IMR-90 (cell line): ENCODE measurements at regions not wholly inside any gene's neighbourhood (a gene's known extent, or its start where the extent isn't known, plus 50 kb on each side); places are given as distances from the start of the nearest gene placed in this dataset.
A peak's percentile ranks its signal among the peaks of the same experiment; 100 is the strongest.

Source experiments
- ATAC-seq: fragments of 200-7000 bp; cut with Tn5 transposase; 2 replicates; pipeline ENCODE4 v1.9.1; 2020; ENCODE audit warnings: low read depth, mild to moderate bottlenecking, moderate library complexity
- BruUV-seq: library from RNA; stranded (reverse); fragments of 400-500 nt; replicated peaks from 2 replicates; lab custom pipeline; 2021; lab: Mats Ljungman, UMichigan
- CTCF ChIA-PET: fragments of 300-600 bp; formaldehyde crosslinking; extraction: SDS; loops from one replicate; lab custom pipeline; 2021; ENCODE audit warnings: antibody characterized with exemption; lab: Yijun Ruan, JAX
- POLR2A ChIA-PET: fragments of 300-600 bp; sonication (Branson Sonifier 250); formaldehyde crosslinking; loops from one replicate; lab custom pipeline; 2022; ENCODE audit warnings: antibody characterized with exemption; ENCODE audit not compliant: unreplicated experiment; lab: Charles Lee
- DNase-seq: peaks from one replicate; pipeline ENCODE4 v3.0.0; 2013
- H2AFZ ChIP-seq: replicated peaks from 2 replicates; pipeline ENCODE3; 2013; ENCODE audit warnings: low read length, mild to moderate bottlenecking; ENCODE audit not compliant: poor library complexity
- H2AK5ac ChIP-seq: 2 replicates; pipeline ENCODE4 v1.6.1; 2013; ENCODE audit warnings: low read depth, low read length, inconsistent platforms
- H2AK9ac ChIP-seq: replicated peaks from 2 replicates; pipeline ENCODE3; 2013; ENCODE audit warnings: mild to moderate bottlenecking, low read depth, low read length, moderate library complexity; ENCODE audit not compliant: poor library complexity
- H2BK120ac ChIP-seq: 2 replicates; pipeline ENCODE4 v1.6.1; 2013; ENCODE audit warnings: low read depth, low read length, inconsistent platforms
- H2BK15ac ChIP-seq: 3 replicates; pipeline ENCODE4 v1.6.1; 2013; ENCODE audit warnings: low read depth, low read length, inconsistent platforms
- H2BK20ac ChIP-seq: 2 replicates; pipeline ENCODE4 v1.6.1; 2013; ENCODE audit warnings: low read depth, mild to moderate bottlenecking, inconsistent platforms, low read length, moderate library complexity
- H2BK5ac ChIP-seq: 2 replicates; pipeline ENCODE4 v1.6.1; 2013; ENCODE audit warnings: mild to moderate bottlenecking, low read depth, low read length, inconsistent platforms; ENCODE audit not compliant: poor library complexity, severe bottlenecking
- H3K14ac ChIP-seq: replicated peaks from 2 replicates; pipeline ENCODE4 v1.6.1; 2013; ENCODE audit warnings: low read depth, low read length, inconsistent platforms
- H3K18ac ChIP-seq: 2 replicates; pipeline ENCODE4 v1.6.1; 2013; ENCODE audit warnings: low read depth, low read length, control low read depth
- H3K23ac ChIP-seq: 2 replicates; pipeline ENCODE4 v1.6.1; 2013; ENCODE audit warnings: low read depth, low read length, inconsistent platforms
- H3K27ac ChIP-seq: 2 replicates; pipeline ENCODE4 v1.5.1; 2013; ENCODE audit warnings: mild to moderate bottlenecking, control low read depth, low read length; ENCODE audit not compliant: insufficient read depth
- H3K27me3 ChIP-seq: 2 replicates; pipeline ENCODE4 v1.6.1; 2013; ENCODE audit warnings: low read length; ENCODE audit not compliant: control insufficient read depth, insufficient read depth
- H3K36me3 ChIP-seq: 2 replicates; pipeline ENCODE4 v1.6.1; 2013; ENCODE audit warnings: low read length, mixed read lengths; ENCODE audit not compliant: control insufficient read depth, insufficient read depth
- H3K4ac ChIP-seq: 2 replicates; pipeline ENCODE4 v1.6.1; 2013; ENCODE audit warnings: low read depth, low read length, inconsistent platforms
- H3K4me1 ChIP-seq: 2 replicates; pipeline ENCODE4 v1.6.1; 2013; ENCODE audit warnings: low read length, mixed read lengths; ENCODE audit not compliant: control insufficient read depth, insufficient read depth
- H3K4me2 ChIP-seq: 2 replicates; pipeline ENCODE4 v1.6.1; 2013; ENCODE audit warnings: low read depth, mild to moderate bottlenecking, control low read depth, low read length, moderate library complexity
- H3K4me3 ChIP-seq: 2 replicates; pipeline ENCODE4 v1.5.1; 2013; ENCODE audit warnings: low read depth, mild to moderate bottlenecking, control low read depth, low read length, moderate library complexity; ENCODE audit not compliant: insufficient read depth
- H3K56ac ChIP-seq: 2 replicates; pipeline ENCODE4 v1.6.1; 2013; ENCODE audit warnings: low read length, inconsistent platforms; ENCODE audit not compliant: insufficient read depth; ENCODE audit errors: extremely low read depth
- H3K79me1 ChIP-seq, 2 experiments: 2 replicates each; pipeline ENCODE4 v1.6.1; 2013; ENCODE audit warnings: low read length in 2 of 2, inconsistent platforms in 1 of 2, low read depth in 1 of 2
- H3K9ac ChIP-seq: 2 replicates; pipeline ENCODE4 v1.6.1; 2013; ENCODE audit warnings: low read depth, low read length, control low read depth
- H3K9me1 ChIP-seq: 2 replicates; pipeline ENCODE4 v1.6.1; 2013; ENCODE audit warnings: low read length, inconsistent platforms; ENCODE audit not compliant: insufficient read depth
- H3K9me3 ChIP-seq: 2 replicates; pipeline ENCODE4 v1.6.1; 2013; ENCODE audit warnings: low read length; ENCODE audit not compliant: control insufficient read depth, insufficient read depth
- H4K20me1 ChIP-seq: 2 replicates; pipeline ENCODE4 v1.6.1; 2013; ENCODE audit warnings: low read length, inconsistent platforms; ENCODE audit not compliant: insufficient read depth
- H4K5ac ChIP-seq: 2 replicates; pipeline ENCODE4 v1.6.1; 2013; ENCODE audit warnings: mild to moderate bottlenecking, low read depth, low read length, control low read depth
- H4K8ac ChIP-seq, 2 experiments: 2 replicates each; pipeline ENCODE4 v1.6.1; 2013; ENCODE audit warnings: low read depth in 2 of 2, low read length in 2 of 2, control low read depth in 1 of 2, inconsistent platforms in 1 of 2
- H4K91ac ChIP-seq: 2 replicates; pipeline ENCODE4 v1.6.1; 2013; ENCODE audit warnings: low read depth, low read length, inconsistent platforms; ENCODE audit not compliant: insufficient read depth
- BHLHE40 ChIP-seq: fragments of 150-350 bp; IDR thresholded peaks from 2 replicates; pipeline ENCODE4 v1.6.1; 2016; ENCODE audit warnings: mild to moderate bottlenecking, low read depth, low read length
- CEBPB ChIP-seq: IDR thresholded peaks from 2 replicates; pipeline ENCODE4 v1.6.1; 2012; ENCODE audit warnings: low read depth, low read length, improper control_type of control experiment
- CHD1 ChIP-seq: IDR thresholded peaks from 2 replicates; pipeline ENCODE4 v1.6.1; 2012; ENCODE audit warnings: low read depth, low read length, improper control_type of control experiment
- FOS ChIP-seq: fragments of 150-350 bp; IDR thresholded peaks from 2 replicates; pipeline ENCODE4 v1.6.1; 2016; ENCODE audit warnings: low read depth, low read length
- MAFK ChIP-seq: IDR thresholded peaks from 2 replicates; pipeline ENCODE4 v1.6.1; 2012; ENCODE audit warnings: low read depth, low read length, improper control_type of control experiment
- MAZ ChIP-seq: IDR thresholded peaks from 2 replicates; pipeline ENCODE4 v1.6.1; 2012; ENCODE audit warnings: low read depth, mild to moderate bottlenecking, low read length, improper control_type of control experiment, moderate library complexity, borderline replicate concordance
- MXI1 ChIP-seq: IDR thresholded peaks from 2 replicates; pipeline ENCODE4 v1.6.1; 2012; ENCODE audit warnings: low read depth, mild to moderate bottlenecking, low read length, moderate library complexity, borderline replicate concordance
- RAD21 ChIP-seq: IDR thresholded peaks from 2 replicates; pipeline ENCODE4 v1.6.1; 2012; ENCODE audit warnings: low read length, improper control_type of control experiment
- RCOR1 ChIP-seq: IDR thresholded peaks from 2 replicates; pipeline ENCODE4 v1.6.1; 2012; ENCODE audit warnings: mild to moderate bottlenecking, low read length, improper control_type of control experiment; ENCODE audit not compliant: insufficient replicate concordance
- RFX5 ChIP-seq: IDR thresholded peaks from 2 replicates; pipeline ENCODE4 v1.8.0; 2012; ENCODE audit warnings: low read depth, mild to moderate bottlenecking, low read length, moderate library complexity
- SMC3 ChIP-seq: fragments of 150-350 bp; IDR thresholded peaks from 2 replicates; pipeline ENCODE4 v1.6.1; 2016; ENCODE audit warnings: low read depth, mild to moderate bottlenecking, antibody characterized with exemption, low read length, moderate library complexity
- WGBS, 2 experiments: methylation state at CpG; one replicate each; pipeline versions ENCODE4 v1.1.5 to v1.1.7; 2013; ENCODE audit warnings: missing lambda C conversion rate in 2 of 2; ENCODE audit not compliant: insufficient read length in 1 of 2; ENCODE audit errors: extremely low coverage in 2 of 2; 5-methylcytosine and 5-hydroxymethylcytosine counted together
- dilution Hi-C: fragments of 300-500 bp; cut with HindIII; formaldehyde crosslinking; loops from one replicate; pipeline ENCODE4 v1.14.3; 2018; ENCODE audit warnings: low sequenced_read_pairs; ENCODE audit not compliant: unreplicated experiment
- in situ Hi-C: fragments of 300-500 bp; cut with MboI; formaldehyde crosslinking; loops from 3 replicates; pipeline ENCODE4 v1.14.3; 2019; ENCODE audit warnings: low sequenced_read_pairs, inconsistent platforms, mixed read lengths
- intact Hi-C: fragments of 100-400 bp; cut with micrococcal nuclease; formaldehyde crosslinking; loops from 2 replicates; pipeline ENCODE4 v1.10.0; 2022
- TF ChIP-seq, protein P1 (sequence below): fragments of 150-350 bp; IDR thresholded peaks from 2 replicates; pipeline ENCODE4 v1.6.1; 2016; ENCODE audit warnings: low read depth, mild to moderate bottlenecking, low read length, moderate library complexity, borderline replicate concordance
- TF ChIP-seq, protein P2 (sequence below): conservative IDR thresholded peaks from 2 replicates; pipeline ENCODE4 v1.5.1; 2012; ENCODE audit warnings: mild to moderate bottlenecking, low read depth, low read length, improper control_type of control experiment

DNA sequence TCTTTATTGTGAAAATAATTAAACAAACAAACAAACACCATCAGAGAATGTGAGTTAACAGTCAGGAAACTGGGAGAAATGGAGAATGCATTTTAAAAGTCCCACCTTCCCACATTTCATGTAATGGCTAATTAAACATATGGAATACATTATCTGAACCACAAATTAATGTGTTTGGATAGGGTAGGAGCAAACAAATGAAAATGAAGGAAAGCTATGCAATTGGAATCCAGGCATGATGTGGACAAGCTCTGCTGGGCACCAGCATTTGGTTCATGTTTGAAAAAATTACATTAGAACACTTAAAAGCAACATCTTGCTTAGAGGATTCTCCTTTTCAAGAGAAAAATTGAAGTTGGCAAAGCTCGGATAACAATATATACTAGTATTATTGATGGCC, 628.1 kb downstream of the LMO4 start (continued):
- TF ChIP-seq MAFK (no peak), RAD21 (no peak), RFX5 (no peak), MAZ (no peak), RCOR1 (no peak)

DNA sequence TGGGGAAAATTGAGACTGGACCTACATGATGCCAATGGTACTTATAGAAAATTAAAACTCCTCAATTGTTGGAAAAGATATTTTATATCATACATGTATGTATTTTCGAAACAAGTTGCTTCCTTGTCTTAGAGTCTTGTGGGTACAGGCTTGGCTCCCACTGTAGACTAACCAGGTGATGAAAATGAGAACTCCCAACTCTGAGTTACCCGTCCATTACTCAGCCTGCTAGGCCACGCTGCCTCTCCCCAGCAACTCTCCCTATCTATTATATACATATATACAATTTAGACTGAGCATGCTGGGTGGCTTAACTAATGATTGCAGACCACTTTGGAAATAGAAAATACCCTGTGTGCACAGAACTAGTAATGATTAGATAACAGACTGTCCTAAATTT, 628.7 kb downstream of the LMO4 start:
- POLR2A ChIA-PET, result no interaction called here
- TF ChIP-seq MXI1 (no peak), CHD1 (no peak), MAZ (no peak), FOS (no peak), RAD21 (no peak), CEBPB (no peak), SMC3 (no peak), RFX5 (no peak), BHLHE40 (no peak), RCOR1 (no peak), MAFK (no peak)
- TF ChIP-seq, protein P1, sequence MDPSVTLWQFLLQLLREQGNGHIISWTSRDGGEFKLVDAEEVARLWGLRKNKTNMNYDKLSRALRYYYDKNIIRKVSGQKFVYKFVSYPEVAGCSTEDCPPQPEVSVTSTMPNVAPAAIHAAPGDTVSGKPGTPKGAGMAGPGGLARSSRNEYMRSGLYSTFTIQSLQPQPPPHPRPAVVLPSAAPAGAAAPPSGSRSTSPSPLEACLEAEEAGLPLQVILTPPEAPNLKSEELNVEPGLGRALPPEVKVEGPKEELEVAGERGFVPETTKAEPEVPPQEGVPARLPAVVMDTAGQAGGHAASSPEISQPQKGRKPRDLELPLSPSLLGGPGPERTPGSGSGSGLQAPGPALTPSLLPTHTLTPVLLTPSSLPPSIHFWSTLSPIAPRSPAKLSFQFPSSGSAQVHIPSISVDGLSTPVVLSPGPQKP, result no peak
- TF ChIP-seq, protein P2, sequence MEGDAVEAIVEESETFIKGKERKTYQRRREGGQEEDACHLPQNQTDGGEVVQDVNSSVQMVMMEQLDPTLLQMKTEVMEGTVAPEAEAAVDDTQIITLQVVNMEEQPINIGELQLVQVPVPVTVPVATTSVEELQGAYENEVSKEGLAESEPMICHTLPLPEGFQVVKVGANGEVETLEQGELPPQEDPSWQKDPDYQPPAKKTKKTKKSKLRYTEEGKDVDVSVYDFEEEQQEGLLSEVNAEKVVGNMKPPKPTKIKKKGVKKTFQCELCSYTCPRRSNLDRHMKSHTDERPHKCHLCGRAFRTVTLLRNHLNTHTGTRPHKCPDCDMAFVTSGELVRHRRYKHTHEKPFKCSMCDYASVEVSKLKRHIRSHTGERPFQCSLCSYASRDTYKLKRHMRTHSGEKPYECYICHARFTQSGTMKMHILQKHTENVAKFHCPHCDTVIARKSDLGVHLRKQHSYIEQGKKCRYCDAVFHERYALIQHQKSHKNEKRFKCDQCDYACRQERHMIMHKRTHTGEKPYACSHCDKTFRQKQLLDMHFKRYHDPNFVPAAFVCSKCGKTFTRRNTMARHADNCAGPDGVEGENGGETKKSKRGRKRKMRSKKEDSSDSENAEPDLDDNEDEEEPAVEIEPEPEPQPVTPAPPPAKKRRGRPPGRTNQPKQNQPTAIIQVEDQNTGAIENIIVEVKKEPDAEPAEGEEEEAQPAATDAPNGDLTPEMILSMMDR, result no peak

More for the DNA sequence above, 628.7 kb downstream of the LMO4 start:
- no peak overlapping the region for H2AFZ ChIP-seq
- H3K4me3 ChIP-seq, result no peak overlapping the region
- dilution Hi-C loops (no loop called here), intact Hi-C loops (loop anchor here (10.0 kb wide), 2 partner anchors 443 to 483 kb away; no protein-coding TSS in a partner anchor), in situ Hi-C loops (no loop called here)
- H3K9me3 ChIP-seq, result no peaks in the 10 kb centered on the region
- CTCF ChIA-PET, result no interaction called here
- no peaks in the 10 kb centered on the region for H3K36me3 ChIP-seq
- BruUV-seq, result no TSS peak
- peak overlapping the region; percentile 80; the same call in 1 of the 2 replicates for H2BK120ac ChIP-seq
- no peaks in the 10 kb centered on the region for H3K79me1 ChIP-seq
- peak overlapping the region; percentile 67; the same call in 1 of the 2 replicates for H2BK20ac ChIP-seq
- WGBS, 2 experiments, result no CpG with 5 or more reads among the region's 3 CpGs
- H4K91ac ChIP-seq, result peak overlapping the region; percentile 75
- peaks cover 2% of the 10 kb centered on the region; the same call in 1 of the 2 replicates for H3K4me1 ChIP-seq
- H3K4me2 ChIP-seq, result no peak overlapping the region
- no peak for ATAC-seq
- no peak overlapping the region for H3K9ac ChIP-seq
- no peak overlapping the region for H3K23ac ChIP-seq
- no peaks in the 10 kb centered on the region for H4K20me1 ChIP-seq
- H4K5ac ChIP-seq, result no peak overlapping the region
- no peaks in the 10 kb centered on the region for H3K27me3 ChIP-seq
- H3K56ac ChIP-seq, result no peak overlapping the region
- H3K4ac ChIP-seq, result peak overlapping the region; percentile 42; the same call in 1 of the 2 replicates
- H2BK5ac ChIP-seq, result peak overlapping the region; percentile 75
- H3K18ac ChIP-seq, result 0 out of 2 replicates have a peak overlapping the region, but pooled peaks have one; percentile 5
- peak overlapping the region in 1 of 2 experiments; percentile 58; a peak in 2 of 4 replicates for H4K8ac ChIP-seq
- no peak overlapping the region for H2AK9ac ChIP-seq
- peak overlapping the region; percentile 33 for H3K14ac ChIP-seq
- 0 out of 3 replicates have a peak overlapping the region, but pooled peaks have one; percentile 68 for H2BK15ac ChIP-seq
- peak; percentile 20 for DNase-seq
- H2AK5ac ChIP-seq, result peak overlapping the region; percentile 68; the same call in 1 of the 2 replicates
- H3K9me1 ChIP-seq, result no peaks in the 10 kb centered on the region
- H3K27ac ChIP-seq, result no peak overlapping the region
